GM23338 (cell line): ENCODE measurements at regions not wholly inside any gene's neighbourhood (a gene's known extent, or its start where the extent isn't known, plus 50 kb on each side); places are given as distances from the start of the nearest gene placed in this dataset.

Experiments
- ATAC-seq: fragments of 200-7000 bp; cut with Tn5 transposase; 3 replicates; pipeline ENCODE4 v1.9.1; 2020
- DNase-seq: peaks from one replicate; pipeline ENCODE4 v3.0.0-alpha.2; 2015; ENCODE audit warnings: low spot score
- H2AFZ ChIP-seq: fragments of 200-600 bp; sonication (generic); 2 replicates; pipeline ENCODE4 v1.8.0; 2016; ENCODE audit warnings: antibody characterized with exemption, mild to moderate bottlenecking, moderate library complexity
- H3F3A ChIP-seq: fragments of 200-600 bp; sonication (generic); replicated peaks from 2 replicates; pipeline ENCODE4 v1.8.0; 2017; ENCODE audit warnings: antibody characterized with exemption, mixed run types, low read depth
- H3K27ac ChIP-seq: fragments of 200-600 bp; sonication (generic); 2 replicates; pipeline ENCODE4 v1.6.1; 2016; ENCODE audit warnings: low read depth
- H3K27me3 ChIP-seq: fragments of 200-600 bp; sonication (generic); 2 replicates; pipeline ENCODE4 v1.8.0; 2016; ENCODE audit warnings: mild to moderate bottlenecking, mixed run types, moderate library complexity; ENCODE audit not compliant: insufficient read depth
- H3K36me3 ChIP-seq: fragments of 200-600 bp; sonication (generic); 2 replicates; pipeline ENCODE4 v1.8.0; 2016; ENCODE audit warnings: mild to moderate bottlenecking; ENCODE audit not compliant: insufficient read depth
- H3K4me1 ChIP-seq: fragments of 200-600 bp; sonication (generic); 2 replicates; pipeline ENCODE4 v1.8.0; 2016; ENCODE audit warnings: mild to moderate bottlenecking, moderate library complexity; ENCODE audit not compliant: insufficient read depth
- H3K4me2 ChIP-seq: fragments of 200-600 bp; sonication (generic); 2 replicates; pipeline ENCODE4 v1.7.1; 2017; ENCODE audit warnings: mixed run types
- H3K4me3 ChIP-seq: fragments of 200-600 bp; sonication (generic); 2 replicates; pipeline ENCODE4 v1.6.1; 2016; ENCODE audit warnings: mixed run types
- H3K79me2 ChIP-seq: fragments of 200-600 bp; sonication (generic); replicated peaks from 2 replicates; pipeline ENCODE4 v1.8.0; 2017; ENCODE audit warnings: mild to moderate bottlenecking; ENCODE audit not compliant: insufficient read depth
- H3K9me2 ChIP-seq: fragments of 200-600 bp; sonication (generic); 2 replicates; pipeline ENCODE4 v1.8.0; 2017; ENCODE audit not compliant: insufficient read depth
- H4K20me1 ChIP-seq: fragments of 200-600 bp; sonication (generic); replicated peaks from 2 replicates; pipeline ENCODE4 v1.8.0; 2017; ENCODE audit warnings: mild to moderate bottlenecking; ENCODE audit not compliant: insufficient read depth
- H3K27ac Mint-ChIP-seq: 2 replicates; pipeline ENCODE4 v1.8.0; 2020; ENCODE audit warnings: inconsistent platforms, mild to moderate bottlenecking, moderate library complexity, mixed read lengths
- H3K27me3 Mint-ChIP-seq: 3 replicates; pipeline ENCODE4 v1.8.0; 2022; ENCODE audit warnings: low read depth, mild to moderate bottlenecking, moderate library complexity, mixed read lengths, inconsistent platforms; ENCODE audit not compliant: insufficient read depth, poor library complexity
- H3K36me3 Mint-ChIP-seq: 3 replicates; pipeline ENCODE4 v1.8.0; 2021; ENCODE audit warnings: low read depth, mild to moderate bottlenecking, inconsistent platforms, moderate library complexity, mixed read lengths
- H3K4me1 Mint-ChIP-seq: 3 replicates; pipeline ENCODE4 v1.8.0; 2020; ENCODE audit warnings: mild to moderate bottlenecking, inconsistent platforms, mixed read lengths
- H3K4me3 Mint-ChIP-seq: 3 replicates; pipeline ENCODE4 v1.8.0; 2021; ENCODE audit warnings: moderate library complexity, mild to moderate bottlenecking, inconsistent platforms, mixed read lengths
- H3K9me3 Mint-ChIP-seq: 3 replicates; pipeline ENCODE4 v1.8.0; 2020; ENCODE audit warnings: moderate library complexity, mild to moderate bottlenecking, inconsistent platforms, mixed read lengths
- CREB1 ChIP-seq: fragments of 250-450 bp; sonication (Bioruptor Pico); IDR thresholded peaks from 2 replicates; pipeline ENCODE4 v1.5.0; 2020; ENCODE audit warnings: low read depth, mild to moderate bottlenecking, moderate library complexity
- EZH2 ChIP-seq: fragments of 200-600 bp; sonication (generic); IDR thresholded peaks from one replicate; pipeline ENCODE4 v1.8.0; 2017; ENCODE audit warnings: antibody characterized with exemption, mild to moderate bottlenecking, low read depth; ENCODE audit not compliant: unreplicated experiment
- EZH2phosphoT487 ChIP-seq: fragments of 200-600 bp; sonication (generic); IDR thresholded peaks from one replicate; pipeline ENCODE4 v1.8.1; 2018; ENCODE audit warnings: antibody characterized with exemption; ENCODE audit not compliant: unreplicated experiment
- JUNB ChIP-seq: IDR thresholded peaks from one replicate; pipeline ENCODE4 v1.6.1; 2016; ENCODE audit warnings: antibody characterized with exemption; ENCODE audit not compliant: unreplicated experiment
- NANOG ChIP-seq: IDR thresholded peaks from 2 replicates; pipeline ENCODE4 v1.6.1; 2016; ENCODE audit warnings: antibody characterized with exemption, borderline replicate concordance
- POLR2AphosphoS5 ChIP-seq: IDR thresholded peaks from 2 replicates; pipeline ENCODE4 v1.6.1; 2016; ENCODE audit warnings: antibody characterized with exemption, low read depth
- STAT1 ChIP-seq: IDR thresholded peaks from one replicate; pipeline ENCODE4 v1.6.1; 2016; ENCODE audit warnings: antibody characterized with exemption; ENCODE audit not compliant: unreplicated experiment
- ZNF114 ChIP-seq: fragments of 250-450 bp; sonication (Bioruptor Pico); IDR thresholded peaks from 2 replicates; pipeline ENCODE4 v1.5.0; 2020; ENCODE audit warnings: mild to moderate bottlenecking, moderate library complexity
- ZNF331 ChIP-seq: fragments of 250-450 bp; sonication (Bioruptor Pico); IDR thresholded peaks from 2 replicates; pipeline ENCODE4 v1.5.0; 2020; ENCODE audit warnings: low read depth, mild to moderate bottlenecking, moderate library complexity
- TF ChIP-seq, protein P1 (sequence below): fragments of 250-450 bp; sonication (Bioruptor Pico); IDR thresholded peaks from 2 replicates; pipeline ENCODE4 v1.5.0; 2020; ENCODE audit warnings: mild to moderate bottlenecking, moderate library complexity
- TF ChIP-seq, protein P2 (sequence below), 2 experiments: fragments of 200-600 bp in 1 of 2; sonication (generic) in 1 of 2; conservative IDR thresholded peaks; 2 replicates each; pipeline versions ENCODE4 v1.5.1 to v1.6.1; 2016 to 2017; ENCODE audit warnings: antibody characterized with exemption in 2 of 2, low read depth in 2 of 2, mild to moderate bottlenecking in 2 of 2, moderate library complexity in 1 of 2
- TF ChIP-seq, protein P3 (sequence below): IDR thresholded peaks from 2 replicates; pipeline ENCODE4 v1.6.1; 2016; ENCODE audit warnings: antibody characterized with exemption
- TF ChIP-seq, protein P4 (sequence below): IDR thresholded peaks from one replicate; pipeline ENCODE4 v1.6.1; 2018; ENCODE audit warnings: antibody characterized with exemption; ENCODE audit not compliant: unreplicated experiment

DNA sequence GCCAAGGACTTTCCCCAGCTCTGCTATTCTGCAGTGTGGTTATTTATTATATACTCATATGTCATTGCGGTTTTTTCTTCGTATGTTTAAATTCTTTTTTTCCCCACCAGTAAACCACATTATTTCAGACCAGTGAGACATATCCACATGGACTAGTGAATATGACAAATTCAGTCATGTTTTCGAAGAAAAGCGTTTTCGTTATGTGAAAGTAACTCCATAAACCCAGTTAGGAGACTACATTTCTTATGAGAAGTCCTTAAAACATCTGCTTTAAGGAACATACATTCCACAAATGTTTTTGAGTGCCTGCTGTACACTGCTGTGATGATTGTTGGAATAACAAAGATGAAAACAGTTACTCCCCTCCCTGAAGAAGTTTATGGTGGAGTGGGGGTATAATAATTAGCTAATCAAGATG, 591.8 kb upstream of the CLINT1 start:
- H3K27me3 Mint-ChIP-seq: no peaks in the 10 kb centered on the region
- no peaks in the 10 kb centered on the region for H3K4me1 Mint-ChIP-seq
- H3K4me3 Mint-ChIP-seq: no peak overlapping the region
- no peaks in the 10 kb centered on the region for H3K4me1 ChIP-seq
- no peaks in the 10 kb centered on the region for H3K27me3 ChIP-seq
- no peak overlapping the region for H2AFZ ChIP-seq
- no peaks in the 10 kb centered on the region for H3K79me2 ChIP-seq
- H3K27ac Mint-ChIP-seq: no peak overlapping the region
- no peaks in the 10 kb centered on the region for H3F3A ChIP-seq
- no peaks in the 10 kb centered on the region for H3K36me3 ChIP-seq
- no peak for TF ChIP-seq ZNF114
- TF ChIP-seq, protein P1, sequence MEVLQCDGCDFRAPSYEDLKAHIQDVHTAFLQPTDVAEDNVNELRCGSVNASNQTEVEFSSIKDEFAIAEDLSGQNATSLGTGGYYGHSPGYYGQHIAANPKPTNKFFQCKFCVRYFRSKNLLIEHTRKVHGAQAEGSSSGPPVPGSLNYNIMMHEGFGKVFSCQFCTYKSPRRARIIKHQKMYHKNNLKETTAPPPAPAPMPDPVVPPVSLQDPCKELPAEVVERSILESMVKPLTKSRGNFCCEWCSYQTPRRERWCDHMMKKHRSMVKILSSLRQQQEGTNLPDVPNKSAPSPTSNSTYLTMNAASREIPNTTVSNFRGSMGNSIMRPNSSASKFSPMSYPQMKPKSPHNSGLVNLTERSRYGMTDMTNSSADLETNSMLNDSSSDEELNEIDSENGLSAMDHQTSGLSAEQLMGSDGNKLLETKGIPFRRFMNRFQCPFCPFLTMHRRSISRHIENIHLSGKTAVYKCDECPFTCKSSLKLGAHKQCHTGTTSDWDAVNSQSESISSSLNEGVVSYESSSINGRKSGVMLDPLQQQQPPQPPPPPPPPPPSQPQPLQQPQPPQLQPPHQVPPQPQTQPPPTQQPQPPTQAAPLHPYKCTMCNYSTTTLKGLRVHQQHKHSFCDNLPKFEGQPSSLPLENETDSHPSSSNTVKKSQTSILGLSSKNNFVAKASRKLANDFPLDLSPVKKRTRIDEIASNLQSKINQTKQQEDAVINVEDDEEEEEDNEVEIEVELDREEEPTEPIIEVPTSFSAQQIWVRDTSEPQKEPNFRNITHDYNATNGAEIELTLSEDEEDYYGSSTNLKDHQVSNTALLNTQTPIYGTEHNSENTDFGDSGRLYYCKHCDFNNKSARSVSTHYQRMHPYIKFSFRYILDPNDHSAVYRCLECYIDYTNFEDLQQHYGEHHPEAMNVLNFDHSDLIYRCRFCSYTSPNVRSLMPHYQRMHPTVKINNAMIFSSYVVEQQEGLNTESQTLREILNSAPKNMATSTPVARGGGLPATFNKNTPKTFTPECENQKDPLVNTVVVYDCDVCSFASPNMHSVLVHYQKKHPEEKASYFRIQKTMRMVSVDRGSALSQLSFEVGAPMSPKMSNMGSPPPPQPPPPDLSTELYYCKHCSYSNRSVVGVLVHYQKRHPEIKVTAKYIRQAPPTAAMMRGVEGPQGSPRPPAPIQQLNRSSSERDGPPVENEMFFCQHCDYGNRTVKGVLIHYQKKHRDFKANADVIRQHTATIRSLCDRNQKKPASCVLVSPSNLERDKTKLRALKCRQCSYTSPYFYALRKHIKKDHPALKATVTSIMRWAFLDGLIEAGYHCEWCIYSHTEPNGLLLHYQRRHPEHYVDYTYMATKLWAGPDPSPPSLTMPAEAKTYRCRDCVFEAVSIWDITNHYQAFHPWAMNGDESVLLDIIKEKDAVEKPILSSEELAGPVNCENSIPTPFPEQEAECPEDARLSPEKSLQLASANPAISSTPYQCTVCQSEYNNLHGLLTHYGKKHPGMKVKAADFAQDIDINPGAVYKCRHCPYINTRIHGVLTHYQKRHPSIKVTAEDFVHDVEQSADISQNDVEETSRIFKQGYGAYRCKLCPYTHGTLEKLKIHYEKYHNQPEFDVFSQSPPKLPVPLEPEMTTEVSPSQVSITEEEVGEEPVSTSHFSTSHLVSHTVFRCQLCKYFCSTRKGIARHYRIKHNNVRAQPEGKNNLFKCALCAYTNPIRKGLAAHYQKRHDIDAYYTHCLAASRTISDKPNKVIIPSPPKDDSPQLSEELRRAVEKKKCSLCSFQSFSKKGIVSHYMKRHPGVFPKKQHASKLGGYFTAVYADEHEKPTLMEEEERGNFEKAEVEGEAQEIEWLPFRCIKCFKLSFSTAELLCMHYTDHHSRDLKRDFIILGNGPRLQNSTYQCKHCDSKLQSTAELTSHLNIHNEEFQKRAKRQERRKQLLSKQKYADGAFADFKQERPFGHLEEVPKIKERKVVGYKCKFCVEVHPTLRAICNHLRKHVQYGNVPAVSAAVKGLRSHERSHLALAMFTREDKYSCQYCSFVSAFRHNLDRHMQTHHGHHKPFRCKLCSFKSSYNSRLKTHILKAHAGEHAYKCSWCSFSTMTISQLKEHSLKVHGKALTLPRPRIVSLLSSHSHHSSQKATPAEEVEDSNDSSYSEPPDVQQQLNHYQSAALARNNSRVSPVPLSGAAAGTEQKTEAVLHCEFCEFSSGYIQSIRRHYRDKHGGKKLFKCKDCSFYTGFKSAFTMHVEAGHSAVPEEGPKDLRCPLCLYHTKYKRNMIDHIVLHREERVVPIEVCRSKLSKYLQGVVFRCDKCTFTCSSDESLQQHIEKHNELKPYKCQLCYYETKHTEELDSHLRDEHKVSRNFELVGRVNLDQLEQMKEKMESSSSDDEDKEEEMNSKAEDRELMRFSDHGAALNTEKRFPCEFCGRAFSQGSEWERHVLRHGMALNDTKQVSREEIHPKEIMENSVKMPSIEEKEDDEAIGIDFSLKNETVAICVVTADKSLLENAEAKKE (CRISPR knock-in tag): no peak
- no peak for TF ChIP-seq POLR2AphosphoS5
- TF ChIP-seq ZNF331 (CRISPR knock-in tag): no peak
- TF ChIP-seq CREB1: no peak
- TF ChIP-seq, protein P2, sequence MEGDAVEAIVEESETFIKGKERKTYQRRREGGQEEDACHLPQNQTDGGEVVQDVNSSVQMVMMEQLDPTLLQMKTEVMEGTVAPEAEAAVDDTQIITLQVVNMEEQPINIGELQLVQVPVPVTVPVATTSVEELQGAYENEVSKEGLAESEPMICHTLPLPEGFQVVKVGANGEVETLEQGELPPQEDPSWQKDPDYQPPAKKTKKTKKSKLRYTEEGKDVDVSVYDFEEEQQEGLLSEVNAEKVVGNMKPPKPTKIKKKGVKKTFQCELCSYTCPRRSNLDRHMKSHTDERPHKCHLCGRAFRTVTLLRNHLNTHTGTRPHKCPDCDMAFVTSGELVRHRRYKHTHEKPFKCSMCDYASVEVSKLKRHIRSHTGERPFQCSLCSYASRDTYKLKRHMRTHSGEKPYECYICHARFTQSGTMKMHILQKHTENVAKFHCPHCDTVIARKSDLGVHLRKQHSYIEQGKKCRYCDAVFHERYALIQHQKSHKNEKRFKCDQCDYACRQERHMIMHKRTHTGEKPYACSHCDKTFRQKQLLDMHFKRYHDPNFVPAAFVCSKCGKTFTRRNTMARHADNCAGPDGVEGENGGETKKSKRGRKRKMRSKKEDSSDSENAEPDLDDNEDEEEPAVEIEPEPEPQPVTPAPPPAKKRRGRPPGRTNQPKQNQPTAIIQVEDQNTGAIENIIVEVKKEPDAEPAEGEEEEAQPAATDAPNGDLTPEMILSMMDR (conservative IDR thresholded peaks at IDR 0.05; ENCODE audit: low read depth in 2 of 2): no peak
- no peak for TF ChIP-seq STAT1
- no peak for TF ChIP-seq NANOG
- TF ChIP-seq EZH2phosphoT487: no peak
- TF ChIP-seq, protein P3, sequence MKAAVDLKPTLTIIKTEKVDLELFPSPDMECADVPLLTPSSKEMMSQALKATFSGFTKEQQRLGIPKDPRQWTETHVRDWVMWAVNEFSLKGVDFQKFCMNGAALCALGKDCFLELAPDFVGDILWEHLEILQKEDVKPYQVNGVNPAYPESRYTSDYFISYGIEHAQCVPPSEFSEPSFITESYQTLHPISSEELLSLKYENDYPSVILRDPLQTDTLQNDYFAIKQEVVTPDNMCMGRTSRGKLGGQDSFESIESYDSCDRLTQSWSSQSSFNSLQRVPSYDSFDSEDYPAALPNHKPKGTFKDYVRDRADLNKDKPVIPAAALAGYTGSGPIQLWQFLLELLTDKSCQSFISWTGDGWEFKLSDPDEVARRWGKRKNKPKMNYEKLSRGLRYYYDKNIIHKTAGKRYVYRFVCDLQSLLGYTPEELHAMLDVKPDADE: no peak
- TF ChIP-seq, protein P4, sequence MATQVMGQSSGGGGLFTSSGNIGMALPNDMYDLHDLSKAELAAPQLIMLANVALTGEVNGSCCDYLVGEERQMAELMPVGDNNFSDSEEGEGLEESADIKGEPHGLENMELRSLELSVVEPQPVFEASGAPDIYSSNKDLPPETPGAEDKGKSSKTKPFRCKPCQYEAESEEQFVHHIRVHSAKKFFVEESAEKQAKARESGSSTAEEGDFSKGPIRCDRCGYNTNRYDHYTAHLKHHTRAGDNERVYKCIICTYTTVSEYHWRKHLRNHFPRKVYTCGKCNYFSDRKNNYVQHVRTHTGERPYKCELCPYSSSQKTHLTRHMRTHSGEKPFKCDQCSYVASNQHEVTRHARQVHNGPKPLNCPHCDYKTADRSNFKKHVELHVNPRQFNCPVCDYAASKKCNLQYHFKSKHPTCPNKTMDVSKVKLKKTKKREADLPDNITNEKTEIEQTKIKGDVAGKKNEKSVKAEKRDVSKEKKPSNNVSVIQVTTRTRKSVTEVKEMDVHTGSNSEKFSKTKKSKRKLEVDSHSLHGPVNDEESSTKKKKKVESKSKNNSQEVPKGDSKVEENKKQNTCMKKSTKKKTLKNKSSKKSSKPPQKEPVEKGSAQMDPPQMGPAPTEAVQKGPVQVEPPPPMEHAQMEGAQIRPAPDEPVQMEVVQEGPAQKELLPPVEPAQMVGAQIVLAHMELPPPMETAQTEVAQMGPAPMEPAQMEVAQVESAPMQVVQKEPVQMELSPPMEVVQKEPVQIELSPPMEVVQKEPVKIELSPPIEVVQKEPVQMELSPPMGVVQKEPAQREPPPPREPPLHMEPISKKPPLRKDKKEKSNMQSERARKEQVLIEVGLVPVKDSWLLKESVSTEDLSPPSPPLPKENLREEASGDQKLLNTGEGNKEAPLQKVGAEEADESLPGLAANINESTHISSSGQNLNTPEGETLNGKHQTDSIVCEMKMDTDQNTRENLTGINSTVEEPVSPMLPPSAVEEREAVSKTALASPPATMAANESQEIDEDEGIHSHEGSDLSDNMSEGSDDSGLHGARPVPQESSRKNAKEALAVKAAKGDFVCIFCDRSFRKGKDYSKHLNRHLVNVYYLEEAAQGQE: no peak
- TF ChIP-seq JUNB: no peak
- TF ChIP-seq EZH2: no peak
- H3K27ac ChIP-seq: no peak overlapping the region
- H3K36me3 Mint-ChIP-seq: peaks cover 10% of the 10 kb centered on the region
- ATAC-seq: no peak
- peaks cover 24% of the 10 kb centered on the region for H3K9me3 Mint-ChIP-seq
- no peaks in the 10 kb centered on the region for H3K9me2 ChIP-seq
- H4K20me1 ChIP-seq: no peaks in the 10 kb centered on the region
- no peak for DNase-seq
- no peak overlapping the region for H3K4me2 ChIP-seq
- H3K4me3 ChIP-seq: no peak overlapping the region
